Spleen (tissue), 7 donors: ENCODE measurements at regions not wholly inside any gene's neighbourhood (a gene's known extent, or its start where the extent isn't known, plus 50 kb on each side); places are given as distances from the start of the nearest gene placed in this dataset.

Experiments
- POLR2A ChIP-seq, 3 donors: fragments of 450-650 bp; IDR thresholded peaks; one replicate each; pipeline ENCODE4 v1.5.1; 2017; ENCODE audit warnings: antibody characterized with exemption in 3 of 3, mild to moderate bottlenecking in 1 of 3
- TF ChIP-seq, protein P1 (sequence below), 11 experiments: fragments of 200-600 bp in 7 of 11; fragments of 450-650 bp in 4 of 11; sonication (generic) in 4 of 11; IDR thresholded peaks in 8 of 11; conservative IDR thresholded peaks in 3 of 11; 1 replicate in 7 of 11; 2 replicates in 4 of 11; pipeline versions ENCODE4 v1.4.0 to v1.8.0; 2016 to 2021; ENCODE audit warnings: antibody characterized with exemption in 11 of 11, inconsistent platforms in 4 of 11, mild to moderate bottlenecking in 1 of 11
- donor health status: DM: no; HTN: no; CAD: no; lungs with moderate emphysema.
- donor health status: DM: no; HTN: no; CAD: no.
- donor health status: DM: no; HTN: no; CAD: no.

DNA sequence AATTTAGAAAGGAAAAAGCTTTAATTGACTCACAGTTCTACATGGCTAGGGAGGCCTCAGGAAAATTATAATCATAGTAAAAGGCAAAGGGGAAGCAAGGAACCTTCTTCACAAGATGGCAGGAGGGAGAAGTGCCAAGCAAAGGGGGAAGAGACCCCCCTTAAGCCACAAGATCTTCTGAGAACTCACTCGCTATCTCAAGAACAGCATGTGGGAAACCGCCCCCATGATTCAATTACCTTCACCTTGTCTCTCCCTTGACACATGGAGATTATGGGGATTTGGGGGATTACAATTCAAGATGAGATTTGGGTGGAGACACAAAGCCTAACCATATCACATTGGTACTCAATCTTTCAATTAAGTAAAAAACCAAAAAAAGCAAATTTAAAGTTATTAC, 1778.7 kb upstream of the MIR17HG start:
- TF ChIP-seq, protein P1, sequence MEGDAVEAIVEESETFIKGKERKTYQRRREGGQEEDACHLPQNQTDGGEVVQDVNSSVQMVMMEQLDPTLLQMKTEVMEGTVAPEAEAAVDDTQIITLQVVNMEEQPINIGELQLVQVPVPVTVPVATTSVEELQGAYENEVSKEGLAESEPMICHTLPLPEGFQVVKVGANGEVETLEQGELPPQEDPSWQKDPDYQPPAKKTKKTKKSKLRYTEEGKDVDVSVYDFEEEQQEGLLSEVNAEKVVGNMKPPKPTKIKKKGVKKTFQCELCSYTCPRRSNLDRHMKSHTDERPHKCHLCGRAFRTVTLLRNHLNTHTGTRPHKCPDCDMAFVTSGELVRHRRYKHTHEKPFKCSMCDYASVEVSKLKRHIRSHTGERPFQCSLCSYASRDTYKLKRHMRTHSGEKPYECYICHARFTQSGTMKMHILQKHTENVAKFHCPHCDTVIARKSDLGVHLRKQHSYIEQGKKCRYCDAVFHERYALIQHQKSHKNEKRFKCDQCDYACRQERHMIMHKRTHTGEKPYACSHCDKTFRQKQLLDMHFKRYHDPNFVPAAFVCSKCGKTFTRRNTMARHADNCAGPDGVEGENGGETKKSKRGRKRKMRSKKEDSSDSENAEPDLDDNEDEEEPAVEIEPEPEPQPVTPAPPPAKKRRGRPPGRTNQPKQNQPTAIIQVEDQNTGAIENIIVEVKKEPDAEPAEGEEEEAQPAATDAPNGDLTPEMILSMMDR (IDR thresholded peaks at IDR 0.05 in 8 of 11, conservative IDR thresholded peaks at IDR 0.05 in 3 of 11) = no peak
- TF ChIP-seq POLR2A (IDR thresholded peaks at IDR 0.05) = no peak
